ENCODE measurements at regions not wholly inside any gene's neighbourhood (a gene's known extent, or its start where the extent isn't known, plus 50 kb on each side); places are given as distances from the start of the nearest gene placed in this dataset.
"Not testable (repeated sequence)": the region's sequence is repeated elsewhere in the genome, so short reads cannot be mapped to it uniquely, and the experiment has no call there.

GRCh38 chr11:50174975-50175374 lies 142.3 kb downstream of the OR4C45 start:
- Histone ChIP-seq H3K36me3 (no peaks in the 10 kb centered on the region), H3K27me3 (no peaks in the 10 kb centered on the region), H3K27ac (no peak overlapping the region), H3K4me1 (no peaks in the 10 kb centered on the region), H3K4me3 (no peak overlapping the region), H3K9me3 (peaks cover 0 to 3% (median 0%) of the 10 kb centered on the region in 4 donors)
- ATAC-seq (ENCODE audit: low FRiP score in 2 of 2) = peak in 1 of 2 donors; percentile 50
- WGBS, 2 donors = 79% methylated on average over 1 of the region's 1 CpG
- no peak for DNase-seq
- no peak for TF ChIP-seq POLR2AphosphoS5 (IDR thresholded peaks at IDR 0.05)
- TF ChIP-seq POLR2A (IDR thresholded peaks at IDR 0.05) = no peak

GRCh38 chr11:50178737-50179136 lies 146.1 kb downstream of the OR4C45 start:
- peaks cover 0 to 8% (median 0%) of the 10 kb centered on the region in 4 donors for H3K9me3 ChIP-seq
- DNase-seq = no peak
- TF ChIP-seq POLR2A (IDR thresholded peaks at IDR 0.05) = no peak
- no peak for TF ChIP-seq EP300 (IDR thresholded peaks at IDR 0.05)
- no peak for TF ChIP-seq CTCF (IDR thresholded peaks at IDR 0.05)
- TF ChIP-seq POLR2AphosphoS5 (IDR thresholded peaks at IDR 0.05) = no peak
- no peak for ATAC-seq (ENCODE audit: low FRiP score in 2 of 2)
- H3K4me1 ChIP-seq = no peaks in the 10 kb centered on the region
- no peaks in the 10 kb centered on the region for H3K36me3 ChIP-seq
- no peak overlapping the region for H3K4me3 ChIP-seq
- no peak overlapping the region for H3K27ac ChIP-seq
- H3K27me3 ChIP-seq = no peaks in the 10 kb centered on the region

- ATAC-seq (ENCODE audit: low FRiP score in 2 of 2) (no peak), DNase-seq (no peak)
- Histone ChIP-seq H3K9me3 (peaks cover 0 to 8% (median 0%) of the 10 kb centered on the region in 4 donors), H3K27me3 (no peaks in the 10 kb centered on the region), H3K36me3 (no peaks in the 10 kb centered on the region), H3K4me3 (no peak overlapping the region), H3K27ac (no peak overlapping the region), H3K4me1 (no peaks in the 10 kb centered on the region)
- TF ChIP-seq EP300 (IDR thresholded peaks at IDR 0.05) = no peak
- TF ChIP-seq CTCF (IDR thresholded peaks at IDR 0.05) = no peak
- no peak for TF ChIP-seq POLR2A (IDR thresholded peaks at IDR 0.05)
- 64 to 80% methylated on average over 2 of the region's 2 CpGs for WGBS, 2 donors
Measured at GRCh38 chr11:50181334-50181733, 148.7 kb downstream of the OR4C45 start.

- no peaks in the 10 kb centered on the region for H3K36me3 ChIP-seq
- no peaks in the 10 kb centered on the region for H3K27me3 ChIP-seq
- ATAC-seq (ENCODE audit: low FRiP score in 2 of 2) (peak in 1 of 2 donors; percentile 36), DNase-seq (no peak)
- WGBS, 2 donors = 89 to 96% methylated on average over 2 of the region's 2 CpGs
- H3K4me1 ChIP-seq = no peaks in the 10 kb centered on the region
- TF ChIP-seq POLR2A (IDR thresholded peaks at IDR 0.05) = no peak
- H3K4me3 ChIP-seq = no peak overlapping the region
- no peak overlapping the region for H3K27ac ChIP-seq
- peaks cover 0 to 8% (median 0%) of the 10 kb centered on the region in 4 donors for H3K9me3 ChIP-seq
Measured at GRCh38 chr11:50182486-50182885, 149.8 kb downstream of the OR4C45 start.

GRCh38 chr11:50183170-50183569 lies 150.5 kb downstream of the OR4C45 start:
- peak in 1 of 2 donors; percentile 69 for DNase-seq
- not testable (repeated sequence) for H3K27me3 ChIP-seq; H3K4me3 ChIP-seq; H3K9me3 ChIP-seq; H3K4me1 ChIP-seq; ATAC-seq (ENCODE audit: low FRiP score in 2 of 2); H3K27ac ChIP-seq; H3K36me3 ChIP-seq
- WGBS, 2 donors = 93% methylated on average over 6 to 12 of the region's 19 CpGs

GRCh38 chr11:50186146-50186545 lies 153.5 kb downstream of the OR4C45 start:
- Histone ChIP-seq H3K9me3 (peaks cover 0 to 8% (median 0%) of the 10 kb centered on the region in 4 donors), H3K27ac (no peak overlapping the region), H3K4me1 (no peaks in the 10 kb centered on the region), H3K27me3 (no peaks in the 10 kb centered on the region), H3K4me3 (no peak overlapping the region), H3K36me3 (no peaks in the 10 kb centered on the region)
- DNase-seq (no peak), ATAC-seq (ENCODE audit: low FRiP score in 2 of 2) (no peak)
- no peak for TF ChIP-seq POLR2AphosphoS5 (IDR thresholded peaks at IDR 0.05)
- TF ChIP-seq EP300 (IDR thresholded peaks at IDR 0.05) = no peak
- WGBS, 2 donors = 56 to 68% methylated on average over 1 of the region's 1 CpG

GRCh38 chr11:50187220-50187619 lies 154.5 kb downstream of the OR4C45 start:
- 26 to 36% methylated on average over 1 of the region's 1 CpG for WGBS, 2 donors
- no peak for TF ChIP-seq POLR2A (IDR thresholded peaks at IDR 0.05)
- TF ChIP-seq POLR2AphosphoS5 (IDR thresholded peaks at IDR 0.05) = no peak
- no peak for TF ChIP-seq CTCF (IDR thresholded peaks at IDR 0.05)
- TF ChIP-seq EP300 (IDR thresholded peaks at IDR 0.05) = no peak
- H3K36me3 ChIP-seq = no peaks in the 10 kb centered on the region
- no peaks in the 10 kb centered on the region for H3K27me3 ChIP-seq
- H3K27ac ChIP-seq = no peak overlapping the region
- no peaks in the 10 kb centered on the region for H3K4me1 ChIP-seq
- DNase-seq (no peak), ATAC-seq (ENCODE audit: low FRiP score in 2 of 2) (peak in 1 of 2 donors; percentile 72)
- peaks cover 0 to 8% (median 0%) of the 10 kb centered on the region in 4 donors for H3K9me3 ChIP-seq
- no peak overlapping the region for H3K4me3 ChIP-seq
